ENCODE measurements at regions not wholly inside any gene's neighbourhood (a gene's known extent, or its start where the extent isn't known, plus 50 kb on each side); places are given as distances from the start of the nearest gene placed in this dataset.

- DNase-seq, result no peak
- no peak overlapping the region for H3K27ac ChIP-seq
- H3K27me3 ChIP-seq, result no peaks in the 10 kb centered on the region
- intact Hi-C loops (cut with DNase I), result no loop called here
- H3K36me3 ChIP-seq, result no peaks in the 10 kb centered on the region
- TF ChIP-seq CTCF (IDR thresholded peaks at IDR 0.05) (no peak), POLR2A (IDR thresholded peaks at IDR 0.05) (no peak)
- no peaks in the 10 kb centered on the region for H3K4me1 ChIP-seq
- no peak overlapping the region for H3K4me3 ChIP-seq
- H3K9me3 ChIP-seq, result no peaks in the 10 kb centered on the region
- 51 to 72% methylated on average over 5 of the region's 5 CpGs for WGBS, 2 donors
These were observed 213.7 kb downstream of the SLITRK5 start for GRCh38 chr13:87884884-87885283.

GRCh38 chr13:87887459-87888123, 216.4 kb downstream of the SLITRK5 start:
- Histone ChIP-seq H3K4me1 (no peaks in the 10 kb centered on the region), H3K27me3 (no peaks in the 10 kb centered on the region), H3K36me3 (no peaks in the 10 kb centered on the region), H3K4me3 (no peak overlapping the region), H3K27ac (no peak overlapping the region), H3K9me3 (no peaks in the 10 kb centered on the region)
- TF ChIP-seq POLR2A (IDR thresholded peaks at IDR 0.05) (no peak), CTCF (IDR thresholded peaks at IDR 0.05) (no peak)
- intact Hi-C loops (cut with DNase I), result no loop called here
- DNase-seq, result no peak
- 73 to 77% methylated on average over 6 of the region's 6 CpGs for WGBS, 2 donors

GRCh38 chr13:87889254-87889653, 218.1 kb downstream of the SLITRK5 start:
- H3K27ac ChIP-seq, result no peak overlapping the region
- H3K4me3 ChIP-seq, result no peak overlapping the region
- no peak for DNase-seq
- no peaks in the 10 kb centered on the region for H3K4me1 ChIP-seq
- 10 to 27% methylated on average over 2 of the region's 2 CpGs for WGBS, 2 donors
- intact Hi-C loops (cut with DNase I), result no loop called here
- H3K36me3 ChIP-seq, result no peaks in the 10 kb centered on the region
- H3K27me3 ChIP-seq, result no peaks in the 10 kb centered on the region
- H3K9me3 ChIP-seq, result no peaks in the 10 kb centered on the region
- TF ChIP-seq CTCF (IDR thresholded peaks at IDR 0.05), result no peak
- no peak for TF ChIP-seq POLR2A (IDR thresholded peaks at IDR 0.05)

- no peak overlapping the region for H3K27ac ChIP-seq
- H3K4me3 ChIP-seq, result no peak overlapping the region
- no peaks in the 10 kb centered on the region for H3K36me3 ChIP-seq
- H3K4me1 ChIP-seq, result no peaks in the 10 kb centered on the region
- DNase-seq, result no peak
- intact Hi-C loops (cut with DNase I), result no loop called here
- TF ChIP-seq CTCF (IDR thresholded peaks at IDR 0.05) (no peak), POLR2A (IDR thresholded peaks at IDR 0.05) (no peak)
- H3K27me3 ChIP-seq, result no peaks in the 10 kb centered on the region
- H3K9me3 ChIP-seq, result no peaks in the 10 kb centered on the region
These were observed 222.0 kb downstream of the SLITRK5 start for GRCh38 chr13:87893186-87893585.

GRCh38 chr13:87894059-87894458, 222.9 kb downstream of the SLITRK5 start:
- H3K4me1 ChIP-seq, result no peaks in the 10 kb centered on the region
- H3K27me3 ChIP-seq, result no peaks in the 10 kb centered on the region
- intact Hi-C loops (cut with DNase I), result no loop called here
- TF ChIP-seq POLR2A (IDR thresholded peaks at IDR 0.05), result no peak
- TF ChIP-seq CTCF (IDR thresholded peaks at IDR 0.05), result no peak
- H3K36me3 ChIP-seq, result no peaks in the 10 kb centered on the region
- H3K27ac ChIP-seq, result no peak overlapping the region
- WGBS, 2 donors, result 32 to 33% methylated on average over 2 of the region's 2 CpGs
- no peaks in the 10 kb centered on the region for H3K9me3 ChIP-seq
- no peak overlapping the region for H3K4me3 ChIP-seq
- DNase-seq, result no peak

Measured in esophagus squamous epithelium (tissue), 5 donors.